ENCODE measurements at regions not wholly inside any gene's neighbourhood (a gene's known extent, or its start where the extent isn't known, plus 50 kb on each side); places are given as distances from the start of the nearest gene placed in this dataset.

DNA sequence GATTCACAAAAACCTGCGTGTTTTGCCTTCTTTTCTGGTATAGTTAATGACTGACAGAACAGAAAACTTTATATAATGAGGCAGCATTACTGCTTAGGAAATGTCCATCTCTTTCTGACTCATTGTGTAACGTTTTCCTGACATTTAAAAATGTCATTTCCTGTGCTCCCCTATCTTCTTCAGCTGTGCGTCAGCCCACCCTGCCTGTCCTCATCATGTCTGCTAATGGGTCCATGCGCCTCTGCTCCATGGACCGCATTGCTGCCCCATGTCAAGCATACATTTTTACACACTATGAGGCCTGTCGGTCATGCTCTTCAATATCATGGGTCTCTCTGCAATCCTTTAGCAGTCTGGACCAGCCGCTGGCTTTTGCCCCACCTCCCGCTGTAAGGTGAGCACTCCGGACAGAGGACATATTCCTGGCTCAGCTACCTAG lies 234.3 kb downstream of the CDCA7 start:
- Histone ChIP-seq H3K9ac (ENCODE audit: low read depth in 2 of 2, low read length in 2 of 2) (no peak overlapping the region), H3K27ac (no peak overlapping the region), H3K27me3 (no peaks in the 10 kb centered on the region), H3K36me3 (no peaks in the 10 kb centered on the region), H3K9me3 (no peaks in the 10 kb centered on the region), H3K4me3 (no peak overlapping the region), H3K4me1 (no peaks in the 10 kb centered on the region)
- no peak for DNase-seq
- no peak for TF ChIP-seq CTCF (IDR thresholded peaks at IDR 0.05)
- intact Hi-C loops (cut with DNase I), result no loop called here

- Histone ChIP-seq H3K9me3 (no peaks in the 10 kb centered on the region), H3K9ac (ENCODE audit: low read depth in 2 of 2, low read length in 2 of 2) (no peak overlapping the region), H3K27me3 (no peaks in the 10 kb centered on the region), H3K36me3 (no peaks in the 10 kb centered on the region), H3K27ac (no peak overlapping the region), H3K4me1 (no peaks in the 10 kb centered on the region), H3K4me3 (no peak overlapping the region)
- TF ChIP-seq CTCF (IDR thresholded peaks at IDR 0.05), result no peak
- no peak for DNase-seq
- intact Hi-C loops (cut with DNase I), result no loop called here
Measured at GRCh38 chr2:173589604-173590275, 235.1 kb downstream of the CDCA7 start.

GRCh38 chr2:173590276-173590861 lies 235.7 kb downstream of the CDCA7 start:
- Histone ChIP-seq H3K27me3 (no peaks in the 10 kb centered on the region), H3K36me3 (no peaks in the 10 kb centered on the region), H3K4me3 (no peak overlapping the region), H3K27ac (no peak overlapping the region), H3K9ac (ENCODE audit: low read depth in 2 of 2, low read length in 2 of 2) (no peak overlapping the region), H3K9me3 (no peaks in the 10 kb centered on the region), H3K4me1 (no peaks in the 10 kb centered on the region)
- TF ChIP-seq CTCF (IDR thresholded peaks at IDR 0.05), result no peak
- intact Hi-C loops (cut with DNase I), result no loop called here
- peak; percentile 20 for DNase-seq

- Histone ChIP-seq H3K9me3 (no peaks in the 10 kb centered on the region), H3K4me1 (no peaks in the 10 kb centered on the region), H3K9ac (ENCODE audit: low read depth in 2 of 2, low read length in 2 of 2) (no peak overlapping the region), H3K27me3 (no peaks in the 10 kb centered on the region), H3K36me3 (no peaks in the 10 kb centered on the region), H3K27ac (no peak overlapping the region), H3K4me3 (no peak overlapping the region)
- intact Hi-C loops (cut with DNase I), result no loop called here
- no peak for DNase-seq
- no peak for TF ChIP-seq CTCF (IDR thresholded peaks at IDR 0.05)
Measured at GRCh38 chr2:173593109-173593508, 238.4 kb downstream of the CDCA7 start.

DNA sequence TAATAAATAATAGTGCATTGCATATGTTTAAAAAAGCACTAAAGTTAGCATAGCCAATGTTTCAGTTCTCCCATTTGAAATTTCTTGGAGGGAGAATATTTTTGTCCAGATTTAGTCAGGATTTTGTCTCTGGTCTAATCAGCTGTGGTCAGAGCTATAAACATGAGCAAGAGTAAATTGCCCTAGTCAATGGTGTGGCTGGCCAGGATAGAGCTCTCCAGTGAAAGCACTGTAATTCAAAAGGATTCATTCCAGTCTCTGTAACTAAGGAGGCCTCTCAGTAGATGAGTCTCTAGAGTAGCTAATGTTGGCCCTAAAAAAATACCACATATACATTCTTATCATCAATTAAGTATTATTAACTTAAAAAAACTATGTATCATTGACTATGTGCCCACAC lies 241.6 kb downstream of the CDCA7 start:
- Histone ChIP-seq H3K9ac (ENCODE audit: low read depth in 2 of 2, low read length in 2 of 2) (no peak overlapping the region), H3K36me3 (no peaks in the 10 kb centered on the region), H3K9me3 (no peaks in the 10 kb centered on the region), H3K4me3 (no peak overlapping the region), H3K27me3 (no peaks in the 10 kb centered on the region), H3K27ac (no peak overlapping the region), H3K4me1 (no peaks in the 10 kb centered on the region)
- no peak for TF ChIP-seq CTCF (IDR thresholded peaks at IDR 0.05)
- no peak for DNase-seq
- intact Hi-C loops (cut with DNase I), result no loop called here

Data from colonic mucosa (tissue), 4 donors.